Subcutaneous abdominal adipose tissue (tissue), 5 donors: ENCODE measurements at regions not wholly inside any gene's neighbourhood (a gene's known extent, or its start where the extent isn't known, plus 50 kb on each side); places are given as distances from the start of the nearest gene placed in this dataset.

Source experiments
- H3K27ac ChIP-seq: one replicate; pipeline ENCODE4 v1.7.0; 2013; ENCODE audit warnings: low read depth, mild to moderate bottlenecking, inconsistent platforms, low read length, moderate library complexity
- H3K27me3 ChIP-seq, 5 donors: one replicate each; pipeline ENCODE4 v1.7.0; 2013; ENCODE audit warnings: low read length in 5 of 5, inconsistent platforms in 1 of 5; ENCODE audit not compliant: control insufficient read depth in 5 of 5, insufficient read depth in 4 of 5
- H3K36me3 ChIP-seq, 5 donors: one replicate each; pipeline ENCODE4 v1.7.0; 2013; ENCODE audit warnings: low read length in 5 of 5; ENCODE audit not compliant: control insufficient read depth in 5 of 5, insufficient read depth in 5 of 5
- H3K4me1 ChIP-seq, 5 donors: one replicate each; pipeline ENCODE4 v1.7.0; 2013; ENCODE audit warnings: low read length in 5 of 5, mild to moderate bottlenecking in 3 of 5, moderate library complexity in 1 of 5; ENCODE audit not compliant: control insufficient read depth in 5 of 5, insufficient read depth in 5 of 5
- H3K4me3 ChIP-seq, 5 donors: one replicate each; pipeline ENCODE4 v1.7.0; 2013; ENCODE audit warnings: low read length in 5 of 5, low read depth in 1 of 5
- H3K9ac ChIP-seq, 5 donors: one replicate each; pipeline ENCODE4 v1.7.0; 2013; ENCODE audit warnings: low read length in 5 of 5, mild to moderate bottlenecking in 4 of 5, moderate library complexity in 3 of 5
- H3K9me3 ChIP-seq, 5 donors: one replicate each; pipeline ENCODE4 v1.7.0; 2013; ENCODE audit warnings: low read length in 5 of 5; ENCODE audit not compliant: control insufficient read depth in 5 of 5
- donor health status: healthy.
- donor health status: healthy.
- donor health status: healthy.
- donor health status: healthy.
- donor health status: healthy.

DNA sequence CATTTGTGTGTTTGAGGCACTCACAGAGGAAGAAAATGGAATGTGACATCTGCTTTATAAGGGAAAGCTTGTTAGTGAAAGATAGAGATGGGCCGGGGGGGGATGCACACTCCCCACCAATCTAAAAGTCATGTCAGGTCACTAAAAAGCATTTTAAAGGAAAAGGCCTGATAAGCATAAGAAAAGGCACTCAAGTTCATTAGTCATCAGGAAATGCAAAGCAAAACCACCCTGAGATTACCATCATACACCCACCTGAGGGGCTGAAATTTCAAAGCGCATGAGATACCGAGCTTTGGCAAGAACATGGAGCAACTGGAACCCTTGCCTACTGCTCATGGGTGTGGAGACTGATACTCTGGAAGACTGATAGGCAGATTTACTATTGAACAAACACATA lies 77.9 kb upstream of the ANO1 start:
- H3K4me3 ChIP-seq = no peak overlapping the region
- peaks cover 0 to 3% (median 0%) of the 10 kb centered on the region in 5 donors for H3K9me3 ChIP-seq
- no peaks in the 10 kb centered on the region for H3K36me3 ChIP-seq
- peaks cover 0 to 8% (median 0%) of the 10 kb centered on the region in 5 donors for H3K27me3 ChIP-seq
- H3K4me1 ChIP-seq = peaks cover 0 to 3% (median 0%) of the 10 kb centered on the region in 5 donors
- H3K9ac ChIP-seq = no peak overlapping the region
- no peak overlapping the region for H3K27ac ChIP-seq

DNA sequence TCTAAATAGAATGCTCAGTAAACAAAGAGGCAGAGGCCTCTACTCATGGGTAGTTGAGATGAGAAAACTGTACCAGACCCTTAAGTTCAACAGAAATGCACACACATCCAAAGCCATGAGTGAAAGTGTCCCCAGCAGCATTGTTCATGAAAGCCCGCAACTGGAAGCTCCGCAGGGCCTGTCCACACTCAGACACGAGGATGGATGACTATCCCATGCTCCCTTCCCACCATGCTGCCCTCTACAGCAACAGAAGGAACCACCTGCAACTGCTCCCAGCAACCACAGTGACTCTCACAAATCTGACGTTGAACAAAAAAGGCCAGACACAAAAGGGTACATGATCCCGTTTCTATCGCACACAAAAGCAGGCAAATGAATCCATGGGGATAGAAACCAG lies 76.9 kb upstream of the ANO1 start:
- no peak overlapping the region for H3K4me3 ChIP-seq
- H3K36me3 ChIP-seq = no peaks in the 10 kb centered on the region

DNA sequence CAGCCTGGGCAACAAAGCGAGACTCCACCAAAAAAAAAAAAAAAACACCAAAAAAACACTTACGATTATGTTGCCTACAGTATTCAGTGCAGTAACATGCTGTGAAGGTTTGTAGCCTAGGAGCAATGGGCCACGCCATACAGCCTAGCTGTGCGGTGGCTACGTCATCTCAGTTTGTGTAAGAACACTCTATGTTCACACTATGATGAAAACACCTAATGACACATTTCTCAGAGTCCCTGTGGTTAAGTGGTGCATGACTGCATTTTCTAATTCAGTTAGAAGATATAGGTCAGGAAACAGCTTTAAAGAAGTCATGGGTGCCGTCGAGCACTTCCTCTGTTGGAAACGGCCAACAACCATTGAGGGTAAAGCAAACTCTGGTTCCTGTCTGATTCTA lies 75.7 kb upstream of the ANO1 start:
- no peak overlapping the region for H3K4me3 ChIP-seq
- peaks cover 0 to 8% (median 0%) of the 10 kb centered on the region in 5 donors for H3K27me3 ChIP-seq
- no peak overlapping the region for H3K9ac ChIP-seq
- no peaks in the 10 kb centered on the region for H3K36me3 ChIP-seq
- H3K27ac ChIP-seq = no peak overlapping the region
- H3K9me3 ChIP-seq = no peaks in the 10 kb centered on the region
- peaks cover 0 to 3% (median 0%) of the 10 kb centered on the region in 5 donors for H3K4me1 ChIP-seq

More for the DNA sequence above, 76.9 kb upstream of the ANO1 start:
- Histone ChIP-seq H3K9ac (no peak overlapping the region), H3K9me3 (no peaks in the 10 kb centered on the region), H3K27me3 (peaks cover 0 to 8% (median 0%) of the 10 kb centered on the region in 5 donors), H3K4me1 (peaks cover 0 to 3% (median 0%) of the 10 kb centered on the region in 5 donors), H3K27ac (no peak overlapping the region)

DNA sequence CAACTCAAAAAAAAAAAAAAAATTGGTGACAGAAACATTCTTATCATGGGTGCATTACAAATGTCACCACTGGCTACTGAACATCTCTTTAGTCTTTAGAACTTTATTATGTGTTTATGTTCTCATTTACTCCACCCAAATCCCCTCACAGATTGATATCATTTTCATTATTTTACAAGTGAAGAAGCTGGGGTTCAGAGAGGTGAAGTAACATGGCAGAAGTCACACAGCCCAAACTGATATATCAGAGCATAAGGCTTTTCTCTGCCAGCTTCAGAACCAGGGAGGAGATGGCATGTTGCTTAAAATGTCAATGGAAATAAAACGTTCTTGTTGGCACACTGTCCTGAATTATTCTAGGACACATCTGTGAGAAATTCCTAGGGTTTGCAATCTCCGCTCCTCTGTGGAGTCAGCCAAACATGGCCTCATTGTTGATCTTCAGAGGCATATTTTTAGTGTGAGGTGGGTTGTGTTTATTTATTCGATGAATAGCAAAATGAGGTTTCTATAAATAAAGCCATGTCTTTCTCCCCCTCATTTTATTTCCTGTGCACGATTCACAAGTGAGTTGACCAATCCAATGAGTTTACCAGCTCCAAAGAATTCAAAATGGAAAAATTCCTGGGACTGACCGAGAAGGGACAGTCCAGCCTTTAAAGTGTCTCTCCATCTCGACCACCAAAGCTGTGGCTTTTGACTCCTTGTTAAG lies 72.9 kb upstream of the ANO1 start:
- H3K4me3 ChIP-seq = no peak overlapping the region
- H3K9me3 ChIP-seq = no peaks in the 10 kb centered on the region
- no peak overlapping the region for H3K27ac ChIP-seq
- H3K36me3 ChIP-seq = no peaks in the 10 kb centered on the region
- peaks cover 0 to 8% (median 0%) of the 10 kb centered on the region in 5 donors for H3K27me3 ChIP-seq
- H3K4me1 ChIP-seq = peaks cover 0 to under 1% (median 0%) of the 10 kb centered on the region in 5 donors
- no peak overlapping the region for H3K9ac ChIP-seq

DNA sequence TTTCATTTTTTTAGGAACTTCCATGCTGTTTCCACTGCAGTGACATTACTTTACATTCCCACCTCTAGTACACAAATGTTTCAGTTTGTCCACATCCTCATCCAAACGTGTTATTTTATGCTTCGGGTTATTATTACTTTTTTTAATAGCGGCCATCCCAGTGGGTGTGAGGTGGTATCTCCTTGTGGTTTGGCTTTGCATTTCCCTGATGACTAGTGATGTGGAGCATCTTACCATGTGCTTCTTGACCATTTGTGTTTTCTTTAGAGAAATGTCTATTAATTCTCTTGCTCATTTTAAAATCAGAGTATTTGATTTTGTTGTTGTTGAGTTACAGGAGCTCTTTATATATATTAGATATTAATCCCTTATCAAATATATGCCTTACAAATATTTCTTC lies 70.3 kb upstream of the ANO1 start:
- no peak overlapping the region for H3K27ac ChIP-seq
- no peaks in the 10 kb centered on the region for H3K9me3 ChIP-seq
- H3K36me3 ChIP-seq = no peaks in the 10 kb centered on the region
- no peak overlapping the region for H3K4me3 ChIP-seq
- no peaks in the 10 kb centered on the region for H3K4me1 ChIP-seq
- no peak overlapping the region for H3K9ac ChIP-seq
- peaks cover 0 to 8% (median 0%) of the 10 kb centered on the region in 5 donors for H3K27me3 ChIP-seq

DNA sequence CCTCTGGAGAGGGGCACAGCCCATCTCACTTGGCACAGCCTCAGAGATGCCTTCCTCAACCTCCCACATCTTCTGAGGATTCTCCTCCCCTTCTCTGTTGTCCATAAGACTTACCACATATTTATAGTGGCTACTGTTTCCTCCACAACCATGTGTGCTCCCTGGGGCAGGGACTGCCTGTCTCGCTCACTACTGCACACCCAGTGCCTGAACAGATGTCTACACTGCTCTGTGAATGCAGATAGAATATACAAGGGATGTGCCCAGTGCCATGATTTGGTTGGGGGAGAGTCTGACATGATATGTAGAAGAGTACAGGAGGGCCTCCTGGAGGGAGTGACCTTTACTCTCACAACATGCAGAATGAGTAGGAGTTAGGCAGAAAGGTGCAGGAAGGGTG lies 67.3 kb upstream of the ANO1 start:
- Histone ChIP-seq H3K36me3 (no peaks in the 10 kb centered on the region), H3K9ac (no peak overlapping the region), H3K27ac (no peak overlapping the region), H3K4me3 (no peak overlapping the region), H3K9me3 (no peaks in the 10 kb centered on the region), H3K27me3 (peaks cover 0 to 5% (median 0%) of the 10 kb centered on the region in 5 donors), H3K4me1 (no peaks in the 10 kb centered on the region)

DNA sequence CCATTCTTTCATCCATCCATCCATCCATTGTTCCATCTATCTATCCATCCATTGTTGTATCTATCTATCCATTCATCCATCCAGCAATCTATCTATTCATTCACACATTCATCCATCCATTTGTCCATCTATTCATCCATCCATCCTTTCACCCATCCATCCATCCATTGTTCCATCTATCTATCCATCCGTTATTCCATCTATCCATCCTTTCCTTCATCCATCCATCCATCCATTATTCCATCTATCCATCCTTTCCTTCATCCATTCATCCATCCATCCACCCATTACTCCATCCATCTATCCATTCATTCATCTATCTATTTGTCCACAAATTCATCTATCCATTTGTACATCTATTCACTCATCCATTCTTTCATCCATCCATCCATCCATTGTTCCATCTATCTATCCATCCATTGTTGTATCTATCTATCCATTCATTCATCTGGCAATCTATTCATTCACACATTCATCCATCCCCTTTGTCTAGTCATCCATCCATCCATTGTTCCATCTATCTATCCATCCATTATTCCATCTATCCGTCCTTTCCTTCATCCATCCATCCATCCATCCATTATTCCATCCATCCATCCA lies 65.9 kb upstream of the ANO1 start:
- Histone ChIP-seq H3K9me3 (no peaks in the 10 kb centered on the region), H3K9ac (no peak overlapping the region), H3K4me1 (no peaks in the 10 kb centered on the region), H3K36me3 (no peaks in the 10 kb centered on the region), H3K27me3 (peaks cover 0 to 8% (median 0%) of the 10 kb centered on the region in 5 donors), H3K27ac (no peak overlapping the region), H3K4me3 (no peak overlapping the region)

GRCh38 chr11:70014291-70014690 lies 63.8 kb upstream of the ANO1 start:
- no peak overlapping the region for H3K27ac ChIP-seq
- no peak overlapping the region for H3K4me3 ChIP-seq
- no peak overlapping the region for H3K9ac ChIP-seq
- no peaks in the 10 kb centered on the region for H3K9me3 ChIP-seq
- H3K27me3 ChIP-seq = peaks cover 0 to 8% (median 0%) of the 10 kb centered on the region in 5 donors
- H3K4me1 ChIP-seq = peaks cover 0 to 7% (median under 1%) of the 10 kb centered on the region in 5 donors
- no peaks in the 10 kb centered on the region for H3K36me3 ChIP-seq

DNA sequence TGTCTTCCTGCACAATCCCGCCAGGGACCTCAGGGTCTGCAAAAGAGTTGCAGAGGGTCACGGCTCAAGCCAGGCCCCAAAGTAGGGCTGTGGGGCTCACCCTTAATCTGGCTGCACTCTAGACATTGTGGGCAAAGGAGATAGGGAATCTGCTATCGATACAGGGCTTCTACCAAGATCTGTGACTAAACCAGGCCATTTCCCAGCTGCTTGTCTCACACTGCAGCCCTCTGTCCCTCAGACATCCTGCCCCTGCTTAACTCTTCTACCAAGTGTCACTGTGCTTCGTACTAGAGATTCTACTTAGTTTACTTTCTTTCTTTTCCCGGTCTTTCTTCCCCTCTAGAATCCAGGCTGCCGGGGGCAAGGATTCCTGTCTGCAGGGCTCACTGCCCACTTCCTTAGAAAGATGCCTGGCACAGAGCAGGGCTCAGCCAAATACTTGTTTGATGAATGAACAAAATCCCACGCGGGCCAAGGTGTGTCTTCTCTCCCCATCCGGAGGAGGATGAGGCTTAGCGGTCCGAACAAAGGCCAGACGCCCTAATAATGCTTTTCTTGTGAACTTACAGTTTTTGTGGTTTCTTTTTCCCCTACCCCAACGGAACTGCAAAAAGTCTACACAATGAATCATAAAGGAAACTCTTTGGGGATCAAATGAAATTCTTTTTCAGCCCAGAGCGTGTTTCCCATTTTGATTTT lies 61.3 kb upstream of the ANO1 start:
- Histone ChIP-seq H3K9ac (no peak overlapping the region), H3K27ac (no peak overlapping the region), H3K27me3 (peaks cover 0 to 17% (median 3%) of the 10 kb centered on the region in 5 donors), H3K4me1 (peaks cover 0 to 19% (median 10%) of the 10 kb centered on the region in 5 donors), H3K36me3 (no peaks in the 10 kb centered on the region), H3K4me3 (no peak overlapping the region), H3K9me3 (no peaks in the 10 kb centered on the region)

GRCh38 chr11:70018816-70019215 lies 59.3 kb upstream of the ANO1 start:
- no peak overlapping the region for H3K4me3 ChIP-seq
- H3K4me1 ChIP-seq = peaks cover 0 to 19% (median 10%) of the 10 kb centered on the region in 5 donors
- no peak overlapping the region for H3K27ac ChIP-seq
- peaks cover 0 to 17% (median 3%) of the 10 kb centered on the region in 5 donors for H3K27me3 ChIP-seq
- no peak overlapping the region for H3K9ac ChIP-seq
- peaks cover 0 to 3% (median 0%) of the 10 kb centered on the region in 5 donors for H3K9me3 ChIP-seq
- no peaks in the 10 kb centered on the region for H3K36me3 ChIP-seq
